IMR-90 (cell line): ENCODE measurements at regions not wholly inside any gene's neighbourhood (a gene's known extent, or its start where the extent isn't known, plus 50 kb on each side); places are given as distances from the start of the nearest gene placed in this dataset.

ENCODE experiments used
- ATAC-seq: fragments of 200-7000 bp; cut with Tn5 transposase; 2 replicates; pipeline ENCODE4 v1.9.1; 2020; ENCODE audit warnings: low read depth, mild to moderate bottlenecking, moderate library complexity
- BruUV-seq: library from RNA; stranded (reverse); fragments of 400-500 nt; replicated peaks from 2 replicates; lab custom pipeline; 2021; lab: Mats Ljungman, UMichigan
- CTCF ChIA-PET: fragments of 300-600 bp; formaldehyde crosslinking; extraction: SDS; loops from one replicate; lab custom pipeline; 2021; ENCODE audit warnings: antibody characterized with exemption; lab: Yijun Ruan, JAX
- POLR2A ChIA-PET: fragments of 300-600 bp; sonication (Branson Sonifier 250); formaldehyde crosslinking; loops from one replicate; lab custom pipeline; 2022; ENCODE audit warnings: antibody characterized with exemption; ENCODE audit not compliant: unreplicated experiment; lab: Charles Lee
- DNase-seq: peaks from one replicate; pipeline ENCODE4 v3.0.0; 2013
- H2AFZ ChIP-seq: replicated peaks from 2 replicates; pipeline ENCODE3; 2013; ENCODE audit warnings: low read length, mild to moderate bottlenecking; ENCODE audit not compliant: poor library complexity
- H2AK5ac ChIP-seq: 2 replicates; pipeline ENCODE4 v1.6.1; 2013; ENCODE audit warnings: low read depth, low read length, inconsistent platforms
- H2AK9ac ChIP-seq: replicated peaks from 2 replicates; pipeline ENCODE3; 2013; ENCODE audit warnings: mild to moderate bottlenecking, low read depth, low read length, moderate library complexity; ENCODE audit not compliant: poor library complexity
- H2BK120ac ChIP-seq: 2 replicates; pipeline ENCODE4 v1.6.1; 2013; ENCODE audit warnings: low read depth, low read length, inconsistent platforms
- H2BK15ac ChIP-seq: 3 replicates; pipeline ENCODE4 v1.6.1; 2013; ENCODE audit warnings: low read depth, low read length, inconsistent platforms
- H2BK20ac ChIP-seq: 2 replicates; pipeline ENCODE4 v1.6.1; 2013; ENCODE audit warnings: low read depth, mild to moderate bottlenecking, inconsistent platforms, low read length, moderate library complexity
- H2BK5ac ChIP-seq: 2 replicates; pipeline ENCODE4 v1.6.1; 2013; ENCODE audit warnings: mild to moderate bottlenecking, low read depth, low read length, inconsistent platforms; ENCODE audit not compliant: poor library complexity, severe bottlenecking
- H3K14ac ChIP-seq: replicated peaks from 2 replicates; pipeline ENCODE4 v1.6.1; 2013; ENCODE audit warnings: low read depth, low read length, inconsistent platforms
- H3K18ac ChIP-seq: 2 replicates; pipeline ENCODE4 v1.6.1; 2013; ENCODE audit warnings: low read depth, low read length, control low read depth
- H3K23ac ChIP-seq: 2 replicates; pipeline ENCODE4 v1.6.1; 2013; ENCODE audit warnings: low read depth, low read length, inconsistent platforms
- H3K27ac ChIP-seq: 2 replicates; pipeline ENCODE4 v1.5.1; 2013; ENCODE audit warnings: mild to moderate bottlenecking, control low read depth, low read length; ENCODE audit not compliant: insufficient read depth
- H3K27me3 ChIP-seq: 2 replicates; pipeline ENCODE4 v1.6.1; 2013; ENCODE audit warnings: low read length; ENCODE audit not compliant: control insufficient read depth, insufficient read depth
- H3K36me3 ChIP-seq: 2 replicates; pipeline ENCODE4 v1.6.1; 2013; ENCODE audit warnings: low read length, mixed read lengths; ENCODE audit not compliant: control insufficient read depth, insufficient read depth
- H3K4ac ChIP-seq: 2 replicates; pipeline ENCODE4 v1.6.1; 2013; ENCODE audit warnings: low read depth, low read length, inconsistent platforms
- H3K4me1 ChIP-seq: 2 replicates; pipeline ENCODE4 v1.6.1; 2013; ENCODE audit warnings: low read length, mixed read lengths; ENCODE audit not compliant: control insufficient read depth, insufficient read depth
- H3K4me2 ChIP-seq: 2 replicates; pipeline ENCODE4 v1.6.1; 2013; ENCODE audit warnings: low read depth, mild to moderate bottlenecking, control low read depth, low read length, moderate library complexity
- H3K4me3 ChIP-seq: 2 replicates; pipeline ENCODE4 v1.5.1; 2013; ENCODE audit warnings: low read depth, mild to moderate bottlenecking, control low read depth, low read length, moderate library complexity; ENCODE audit not compliant: insufficient read depth
- H3K56ac ChIP-seq: 2 replicates; pipeline ENCODE4 v1.6.1; 2013; ENCODE audit warnings: low read length, inconsistent platforms; ENCODE audit not compliant: insufficient read depth; ENCODE audit errors: extremely low read depth
- H3K79me1 ChIP-seq, 2 experiments: 2 replicates each; pipeline ENCODE4 v1.6.1; 2013; ENCODE audit warnings: low read length in 2 of 2, inconsistent platforms in 1 of 2, low read depth in 1 of 2
- H3K9ac ChIP-seq: 2 replicates; pipeline ENCODE4 v1.6.1; 2013; ENCODE audit warnings: low read depth, low read length, control low read depth
- H3K9me1 ChIP-seq: 2 replicates; pipeline ENCODE4 v1.6.1; 2013; ENCODE audit warnings: low read length, inconsistent platforms; ENCODE audit not compliant: insufficient read depth
- H3K9me3 ChIP-seq: 2 replicates; pipeline ENCODE4 v1.6.1; 2013; ENCODE audit warnings: low read length; ENCODE audit not compliant: control insufficient read depth, insufficient read depth
- H4K20me1 ChIP-seq: 2 replicates; pipeline ENCODE4 v1.6.1; 2013; ENCODE audit warnings: low read length, inconsistent platforms; ENCODE audit not compliant: insufficient read depth
- H4K5ac ChIP-seq: 2 replicates; pipeline ENCODE4 v1.6.1; 2013; ENCODE audit warnings: mild to moderate bottlenecking, low read depth, low read length, control low read depth
- H4K8ac ChIP-seq, 2 experiments: 2 replicates each; pipeline ENCODE4 v1.6.1; 2013; ENCODE audit warnings: low read depth in 2 of 2, low read length in 2 of 2, control low read depth in 1 of 2, inconsistent platforms in 1 of 2
- H4K91ac ChIP-seq: 2 replicates; pipeline ENCODE4 v1.6.1; 2013; ENCODE audit warnings: low read depth, low read length, inconsistent platforms; ENCODE audit not compliant: insufficient read depth
- MXI1 ChIP-seq: IDR thresholded peaks from 2 replicates; pipeline ENCODE4 v1.6.1; 2012; ENCODE audit warnings: low read depth, mild to moderate bottlenecking, low read length, moderate library complexity, borderline replicate concordance
- RCOR1 ChIP-seq: IDR thresholded peaks from 2 replicates; pipeline ENCODE4 v1.6.1; 2012; ENCODE audit warnings: mild to moderate bottlenecking, low read length, improper control_type of control experiment; ENCODE audit not compliant: insufficient replicate concordance
- WGBS, 2 experiments: methylation state at CpG; one replicate each; pipeline versions ENCODE4 v1.1.5 to v1.1.7; 2013; ENCODE audit warnings: missing lambda C conversion rate in 2 of 2; ENCODE audit not compliant: insufficient read length in 1 of 2; ENCODE audit errors: extremely low coverage in 2 of 2; 5-methylcytosine and 5-hydroxymethylcytosine counted together
- dilution Hi-C: fragments of 300-500 bp; cut with HindIII; formaldehyde crosslinking; loops from one replicate; pipeline ENCODE4 v1.14.3; 2018; ENCODE audit warnings: low sequenced_read_pairs; ENCODE audit not compliant: unreplicated experiment
- in situ Hi-C: fragments of 300-500 bp; cut with MboI; formaldehyde crosslinking; loops from 3 replicates; pipeline ENCODE4 v1.14.3; 2019; ENCODE audit warnings: low sequenced_read_pairs, inconsistent platforms, mixed read lengths
- intact Hi-C: fragments of 100-400 bp; cut with micrococcal nuclease; formaldehyde crosslinking; loops from 2 replicates; pipeline ENCODE4 v1.10.0; 2022
- TF ChIP-seq, protein P1 (sequence below): fragments of 150-350 bp; IDR thresholded peaks from 2 replicates; pipeline ENCODE4 v1.6.1; 2017; ENCODE audit warnings: mild to moderate bottlenecking, antibody characterized with exemption, low read length, low read depth

DNA sequence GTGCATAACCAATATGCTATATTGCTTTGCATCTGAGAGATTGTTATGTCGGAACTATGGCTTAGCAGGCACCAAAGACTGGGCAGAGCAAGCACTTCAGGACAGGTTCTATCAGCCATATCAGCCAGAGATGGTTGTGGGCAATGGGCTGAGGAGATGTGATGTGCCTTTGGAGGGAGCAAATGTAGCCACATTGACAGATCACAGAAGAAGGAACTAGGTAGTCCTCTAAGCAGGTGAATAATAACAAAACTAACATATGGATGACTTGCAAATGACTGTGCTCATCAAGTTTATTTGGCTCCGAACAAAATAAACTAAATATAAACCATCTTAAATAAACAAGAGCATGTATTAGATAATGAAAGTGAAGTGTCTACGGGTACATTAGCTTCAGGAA lies 291.7 kb downstream of the RMST start:
- WGBS, 2 experiments = no CpG with 5 or more reads among the region's 3 CpGs
- BruUV-seq = no TSS peak

More for the DNA sequence above, 291.7 kb downstream of the RMST start:
- Histone ChIP-seq H3K9me3 (peaks cover 12% of the 10 kb centered on the region), H4K91ac (no peak overlapping the region), H3K36me3 (no peaks in the 10 kb centered on the region), H3K9ac (no peak overlapping the region), H3K4ac (no peak overlapping the region), H4K20me1 (no peaks in the 10 kb centered on the region), H3K4me3 (no peak overlapping the region), H2AK5ac (no peak overlapping the region), H3K9me1 (no peaks in the 10 kb centered on the region), H2AK9ac (no peak overlapping the region), H3K18ac (no peak overlapping the region), H3K14ac (no peak overlapping the region), H2AFZ (no peak overlapping the region), H2BK5ac (no peak overlapping the region), H4K8ac (no peak overlapping the region), H3K4me1 (no peaks in the 10 kb centered on the region), H3K56ac (no peak overlapping the region), H2BK15ac (no peak overlapping the region), H2BK20ac (no peak overlapping the region), H3K27me3 (no peaks in the 10 kb centered on the region), H3K4me2 (no peak overlapping the region), H3K27ac (no peak overlapping the region), H2BK120ac (no peak overlapping the region), H3K23ac (no peak overlapping the region), H4K5ac (no peak overlapping the region), H3K79me1 (no peaks in the 10 kb centered on the region)
- in situ Hi-C loops (no loop called here), dilution Hi-C loops (no loop called here), intact Hi-C loops (no loop called here)
- ChIA-PET CTCF (no interaction called here), POLR2A (no interaction called here)
- TF ChIP-seq, protein P1, sequence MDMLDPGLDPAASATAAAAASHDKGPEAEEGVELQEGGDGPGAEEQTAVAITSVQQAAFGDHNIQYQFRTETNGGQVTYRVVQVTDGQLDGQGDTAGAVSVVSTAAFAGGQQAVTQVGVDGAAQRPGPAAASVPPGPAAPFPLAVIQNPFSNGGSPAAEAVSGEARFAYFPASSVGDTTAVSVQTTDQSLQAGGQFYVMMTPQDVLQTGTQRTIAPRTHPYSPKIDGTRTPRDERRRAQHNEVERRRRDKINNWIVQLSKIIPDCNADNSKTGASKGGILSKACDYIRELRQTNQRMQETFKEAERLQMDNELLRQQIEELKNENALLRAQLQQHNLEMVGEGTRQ = no peak
- TF ChIP-seq RCOR1 (no peak), MXI1 (no peak)
- ATAC-seq = no peak
- no peak for DNase-seq
